H9 (cell line): ENCODE measurements at regions not wholly inside any gene's neighbourhood (a gene's known extent, or its start where the extent isn't known, plus 50 kb on each side); places are given as distances from the start of the nearest gene placed in this dataset.

Source experiments
- DNase-seq: peaks from one replicate; pipeline ENCODE4 v3.0.0-alpha.2; 2017
- H2AFZ ChIP-seq: one replicate; pipeline ENCODE4 v1.6.1; 2013; ENCODE audit warnings: mild to moderate bottlenecking, low read length, control low read depth, moderate library complexity
- H2AK5ac ChIP-seq: 2 replicates; pipeline ENCODE4 v1.6.1; 2013; ENCODE audit warnings: low read length, control low read depth, mixed read lengths; ENCODE audit not compliant: insufficient read length
- H2BK120ac ChIP-seq: one replicate; pipeline ENCODE4 v1.6.1; 2013; ENCODE audit warnings: low read depth, mild to moderate bottlenecking, low read length, control low read depth, inconsistent platforms; ENCODE audit not compliant: poor library complexity, severe bottlenecking
- H2BK12ac ChIP-seq: 2 replicates; pipeline ENCODE4 v1.6.1; 2013; ENCODE audit warnings: low read length, control low read depth, mixed read lengths, low read depth; ENCODE audit not compliant: insufficient read length
- H2BK15ac ChIP-seq: 2 replicates; pipeline ENCODE4 v1.6.1; 2013; ENCODE audit warnings: low read depth, low read length, control low read depth
- H2BK20ac ChIP-seq: one replicate; pipeline ENCODE4 v1.6.1; 2013; ENCODE audit warnings: low read depth, mild to moderate bottlenecking, low read length, control low read depth, inconsistent platforms; ENCODE audit not compliant: poor library complexity, severe bottlenecking
- H2BK5ac ChIP-seq: 2 replicates; pipeline ENCODE4 v1.6.1; 2013; ENCODE audit warnings: low read length, control low read depth, mixed read lengths; ENCODE audit not compliant: insufficient read length
- H3K14ac ChIP-seq: 2 replicates; pipeline ENCODE4 v1.6.1; 2013; ENCODE audit warnings: low read length, control low read depth; ENCODE audit not compliant: insufficient read depth
- H3K18ac ChIP-seq: 2 replicates; pipeline ENCODE4 v1.6.1; 2013; ENCODE audit warnings: low read depth, mild to moderate bottlenecking, mixed read lengths, low read length, control low read depth; ENCODE audit not compliant: insufficient read length
- H3K23ac ChIP-seq: 2 replicates; pipeline ENCODE4 v1.6.1; 2013; ENCODE audit warnings: low read length, control low read depth, mixed read lengths, low read depth; ENCODE audit not compliant: insufficient read length
- H3K23me2 ChIP-seq: 2 replicates; pipeline ENCODE4 v1.6.1; 2013; ENCODE audit warnings: low read depth, mild to moderate bottlenecking, mixed read lengths, low read length, control low read depth; ENCODE audit not compliant: insufficient read length, poor library complexity, severe bottlenecking
- H3K27ac ChIP-seq: 2 replicates; pipeline ENCODE4 v1.5.1; 2013; ENCODE audit warnings: low read length, control low read depth, mixed read lengths, low read depth; ENCODE audit not compliant: insufficient read length
- H3K27me3 ChIP-seq: 2 replicates; pipeline ENCODE4 v1.6.1; 2013; ENCODE audit warnings: low read length, control low read depth, inconsistent platforms; ENCODE audit not compliant: insufficient read depth
- H3K4ac ChIP-seq: 2 replicates; pipeline ENCODE4 v1.6.1; 2013; ENCODE audit warnings: low read depth, mild to moderate bottlenecking, control low read depth, inconsistent platforms, low read length, moderate library complexity
- H3K4me1 ChIP-seq: 2 replicates; pipeline ENCODE4 v1.6.1; 2013; ENCODE audit warnings: low read length, control low read depth, inconsistent platforms; ENCODE audit not compliant: insufficient read depth
- H3K4me2 ChIP-seq: 2 replicates; pipeline ENCODE4 v1.6.1; 2013; ENCODE audit warnings: low read length, control low read depth, mixed read lengths; ENCODE audit not compliant: insufficient read length, insufficient read depth
- H3K56ac ChIP-seq: 2 replicates; pipeline ENCODE4 v1.6.1; 2013; ENCODE audit warnings: low read depth, mild to moderate bottlenecking, mixed read lengths, low read length, control low read depth; ENCODE audit not compliant: insufficient read length
- H3K79me1 ChIP-seq: 2 replicates; pipeline ENCODE4 v1.6.1; 2013; ENCODE audit warnings: low read depth, mild to moderate bottlenecking, moderate library complexity, low read length, control low read depth, inconsistent platforms; ENCODE audit not compliant: insufficient read depth, poor library complexity, severe bottlenecking
- H3K79me2 ChIP-seq: 2 replicates; pipeline ENCODE4 v1.6.1; 2013; ENCODE audit warnings: low read length, control low read depth, inconsistent platforms; ENCODE audit not compliant: insufficient read depth
- H3K9ac ChIP-seq: 2 replicates; pipeline ENCODE4 v1.6.1; 2013; ENCODE audit warnings: low read length, control low read depth, mixed read lengths; ENCODE audit not compliant: insufficient read length; ENCODE audit errors: extremely low read depth
- H3K9me3 ChIP-seq: one replicate; pipeline ENCODE4 v1.6.1; 2013; ENCODE audit warnings: low read depth, low read length, inconsistent platforms; ENCODE audit not compliant: control insufficient read depth
- H3T11ph ChIP-seq: one replicate; pipeline ENCODE4 v1.6.1; 2013; ENCODE audit warnings: mild to moderate bottlenecking, low read length, control low read depth, inconsistent platforms
- H4K20me1 ChIP-seq: one replicate; pipeline ENCODE4 v1.6.1; 2013; ENCODE audit not compliant: control insufficient read depth, insufficient read length, insufficient read depth
- H4K5ac ChIP-seq: 2 replicates; pipeline ENCODE4 v1.6.1; 2013; ENCODE audit warnings: low read depth, mild to moderate bottlenecking, mixed read lengths, low read length, control low read depth; ENCODE audit not compliant: insufficient read length
- H4K8ac ChIP-seq: replicated peaks from 2 replicates; pipeline ENCODE4 v1.6.1; 2013; ENCODE audit warnings: low read length, control low read depth, mixed read lengths, low read depth; ENCODE audit not compliant: insufficient read length
- H4K91ac ChIP-seq: 2 replicates; pipeline ENCODE4 v1.6.1; 2013; ENCODE audit warnings: low read depth, mild to moderate bottlenecking, moderate library complexity, mixed read lengths, low read length, control low read depth; ENCODE audit not compliant: insufficient read length
- H3K27ac Mint-ChIP-seq, 3 experiments: 2 replicates in 2 of 3; 3 replicates in 1 of 3; pipeline ENCODE4 v1.8.0; 2020 to 2021; ENCODE audit warnings: mixed read lengths in 3 of 3, mild to moderate bottlenecking in 1 of 3, moderate library complexity in 1 of 3
- H3K27me3 Mint-ChIP-seq: 2 replicates; pipeline ENCODE4 v1.8.0; 2021; ENCODE audit warnings: low read depth, mild to moderate bottlenecking, moderate library complexity, mixed read lengths
- H3K36me3 Mint-ChIP-seq, 3 experiments: 2 replicates in 2 of 3; 3 replicates in 1 of 3; pipeline ENCODE4 v1.8.0; 2020 to 2021; ENCODE audit warnings: low read depth in 3 of 3, mixed read lengths in 3 of 3; ENCODE audit not compliant: insufficient read depth in 1 of 3
- H3K4me1 Mint-ChIP-seq, 2 experiments: 2 replicates each; pipeline ENCODE4 v1.8.0; 2020; ENCODE audit warnings: mixed read lengths in 2 of 2
- H3K4me3 Mint-ChIP-seq, 2 experiments: 2 replicates in 1 of 2; 3 replicates in 1 of 2; pipeline ENCODE4 v1.8.0; 2020 to 2021; ENCODE audit warnings: mild to moderate bottlenecking in 2 of 2, mixed read lengths in 2 of 2, moderate library complexity in 1 of 2
- H3K9me3 Mint-ChIP-seq, 2 experiments: 2 replicates in 1 of 2; 3 replicates in 1 of 2; pipeline ENCODE4 v1.8.0; 2020; ENCODE audit warnings: mild to moderate bottlenecking in 2 of 2, mixed read lengths in 2 of 2, moderate library complexity in 1 of 2
- CTCF ChIP-seq: fragments of 200-600 bp; sonication (generic); conservative IDR thresholded peaks from 3 replicates; pipeline ENCODE4 v1.8.0; 2021; ENCODE audit warnings: antibody characterized with exemption, mild to moderate bottlenecking
- WGBS: extraction: QIAGEN DNeasy Blood & Tissue Kit; methylation state at CpG from one replicate; pipeline ENCODE4 v1.1.7; 2013; ENCODE audit warnings: missing lambda C conversion rate, low lambda C conversion rate, mixed read lengths; ENCODE audit not compliant: insufficient read length; ENCODE audit errors: extremely low coverage; 5-methylcytosine and 5-hydroxymethylcytosine counted together

GRCh38 chrX:10030570-10030969 lies 63.4 kb downstream of the CLDN34 start:
- no peak for DNase-seq
- H3K23me2 ChIP-seq = no peaks in the 10 kb centered on the region
- no peak overlapping the region for H3K18ac ChIP-seq
- H2BK20ac ChIP-seq = no peak overlapping the region
- H2AFZ ChIP-seq = no peak overlapping the region
- peaks cover 4 to 19% (median 11%) of the 10 kb centered on the region in 3 experiments; a peak in 4 of 7 replicates for H3K36me3 Mint-ChIP-seq
- H3K56ac ChIP-seq = no peak overlapping the region
- WGBS = no CpG with 5 or more reads among the region's 3 CpGs
- H3K9me3 Mint-ChIP-seq = peaks cover 33 to 41% of the 10 kb centered on the region in 2 experiments
- H3K4me1 ChIP-seq = no peaks in the 10 kb centered on the region; the same call in 1 of the 2 replicates
- no peak overlapping the region for H2BK5ac ChIP-seq
- peaks cover 4% of the 10 kb centered on the region; the same call in 1 of the 2 replicates for H3K79me2 ChIP-seq
- H4K91ac ChIP-seq = no peak overlapping the region
- H2AK5ac ChIP-seq = no peak overlapping the region
- H2BK12ac ChIP-seq = no peak overlapping the region
- H3K14ac ChIP-seq = no peak overlapping the region
- no peak overlapping the region for H4K5ac ChIP-seq
- H3K79me1 ChIP-seq = no peaks in the 10 kb centered on the region
- H2BK15ac ChIP-seq = no peak overlapping the region
- H3T11ph ChIP-seq = no peak overlapping the region
- no peaks in the 10 kb centered on the region for H4K20me1 ChIP-seq
- no peak for TF ChIP-seq CTCF
- H3K4me3 Mint-ChIP-seq = no peak overlapping the region
- no peaks in the 10 kb centered on the region for H3K27me3 Mint-ChIP-seq
- H3K9ac ChIP-seq = no peak overlapping the region
- no peak overlapping the region for H3K4ac ChIP-seq
- no peak overlapping the region for H3K23ac ChIP-seq
- H3K27ac ChIP-seq = no peak overlapping the region
- H3K4me1 Mint-ChIP-seq = peaks cover 24% of the 10 kb centered on the region in 2 experiments
- H4K8ac ChIP-seq = no peak overlapping the region
- no peaks in the 10 kb centered on the region for H3K9me3 ChIP-seq
- H3K4me2 ChIP-seq = no peak overlapping the region
- no peak overlapping the region for H3K27ac Mint-ChIP-seq
- no peaks in the 10 kb centered on the region for H3K27me3 ChIP-seq
- no peak overlapping the region for H2BK120ac ChIP-seq
